ENCODE measurements at regions not wholly inside any gene's neighbourhood (a gene's known extent, or its start where the extent isn't known, plus 50 kb on each side); places are given as distances from the start of the nearest gene placed in this dataset.
"Not testable (repeated sequence)": the region's sequence is repeated elsewhere in the genome, so short reads cannot be mapped to it uniquely, and the experiment has no call there.

- no peaks in the 10 kb centered on the region for H3K27me3 ChIP-seq (ENCODE audit: control insufficient read depth in 2 of 2, insufficient read depth in 2 of 2, low read length in 2 of 2)
- no peak overlapping the region for H3K9ac ChIP-seq (ENCODE audit: low read depth in 1 of 2, low read length in 2 of 2)
- H3K27ac ChIP-seq (ENCODE audit: low read depth in 2 of 2, low read length in 2 of 2), result no peak overlapping the region
- no peaks in the 10 kb centered on the region for H3K4me1 ChIP-seq (ENCODE audit: control insufficient read depth in 2 of 2, insufficient read depth in 2 of 2, low read length in 2 of 2)
- no peak overlapping the region for H3K4me3 ChIP-seq (ENCODE audit: low read length in 2 of 2)
- H3K9me3 ChIP-seq (ENCODE audit: control insufficient read depth in 2 of 2, low read length in 2 of 2), result no peaks in the 10 kb centered on the region
- no peaks in the 10 kb centered on the region for H3K36me3 ChIP-seq (ENCODE audit: control insufficient read depth in 2 of 2, insufficient read depth in 2 of 2, low read length in 2 of 2)
These were observed 116.5 kb downstream of the MRPL39 start for GRCh38 chr21:25490742-25491141.

- Histone ChIP-seq H3K9me3 (ENCODE audit: control insufficient read depth in 2 of 2, low read length in 2 of 2) (no peaks in the 10 kb centered on the region), H3K4me3 (ENCODE audit: low read length in 2 of 2) (no peak overlapping the region), H3K27me3 (ENCODE audit: control insufficient read depth in 2 of 2, insufficient read depth in 2 of 2, low read length in 2 of 2) (no peaks in the 10 kb centered on the region)
These were observed 117.6 kb downstream of the MRPL39 start for GRCh38 chr21:25489673-25490072.

GRCh38 chr21:25487046-25487594 lies 120.2 kb downstream of the MRPL39 start:
- H3K27me3 ChIP-seq (ENCODE audit: control insufficient read depth in 2 of 2, insufficient read depth in 2 of 2, low read length in 2 of 2), result no peaks in the 10 kb centered on the region
- H3K27ac ChIP-seq (ENCODE audit: low read depth in 2 of 2, low read length in 2 of 2), result no peak overlapping the region
- H3K36me3 ChIP-seq (ENCODE audit: control insufficient read depth in 2 of 2, insufficient read depth in 2 of 2, low read length in 2 of 2), result no peaks in the 10 kb centered on the region
- no peaks in the 10 kb centered on the region for H3K9me3 ChIP-seq (ENCODE audit: control insufficient read depth in 2 of 2, low read length in 2 of 2)
- H3K4me1 ChIP-seq (ENCODE audit: control insufficient read depth in 2 of 2, insufficient read depth in 2 of 2, low read length in 2 of 2), result no peaks in the 10 kb centered on the region
- H3K9ac ChIP-seq (ENCODE audit: low read depth in 1 of 2, low read length in 2 of 2), result no peak overlapping the region
- H3K4me3 ChIP-seq (ENCODE audit: low read length in 2 of 2), result no peak overlapping the region

More at GRCh38 chr21:25489673-25490072, 117.6 kb downstream of the MRPL39 start:
- Histone ChIP-seq H3K27ac (ENCODE audit: low read depth in 2 of 2, low read length in 2 of 2) (no peak overlapping the region), H3K36me3 (ENCODE audit: control insufficient read depth in 2 of 2, insufficient read depth in 2 of 2, low read length in 2 of 2) (no peaks in the 10 kb centered on the region), H3K4me1 (ENCODE audit: control insufficient read depth in 2 of 2, insufficient read depth in 2 of 2, low read length in 2 of 2) (no peaks in the 10 kb centered on the region), H3K9ac (ENCODE audit: low read depth in 1 of 2, low read length in 2 of 2) (no peak overlapping the region)

- Histone ChIP-seq H3K9ac (ENCODE audit: low read depth in 1 of 2, low read length in 2 of 2) (no peak overlapping the region), H3K4me3 (ENCODE audit: low read length in 2 of 2) (no peak overlapping the region), H3K27ac (ENCODE audit: low read depth in 2 of 2, low read length in 2 of 2) (no peak overlapping the region), H3K27me3 (ENCODE audit: control insufficient read depth in 2 of 2, insufficient read depth in 2 of 2, low read length in 2 of 2) (no peaks in the 10 kb centered on the region), H3K4me1 (ENCODE audit: control insufficient read depth in 2 of 2, insufficient read depth in 2 of 2, low read length in 2 of 2) (no peaks in the 10 kb centered on the region), H3K36me3 (ENCODE audit: control insufficient read depth in 2 of 2, insufficient read depth in 2 of 2, low read length in 2 of 2) (no peaks in the 10 kb centered on the region), H3K9me3 (ENCODE audit: control insufficient read depth in 2 of 2, low read length in 2 of 2) (peaks cover 0 to 4% of the 10 kb centered on the region in 2 donors)
These were observed 121.4 kb downstream of the MRPL39 start for GRCh38 chr21:25485914-25486313.

GRCh38 chr21:25467896-25468295 lies 139.4 kb downstream of the MRPL39 start:
- H3K4me1 ChIP-seq (ENCODE audit: control insufficient read depth in 2 of 2, insufficient read depth in 2 of 2, low read length in 2 of 2), result no peaks in the 10 kb centered on the region
- no peaks in the 10 kb centered on the region for H3K27me3 ChIP-seq (ENCODE audit: control insufficient read depth in 2 of 2, insufficient read depth in 2 of 2, low read length in 2 of 2)
- no peaks in the 10 kb centered on the region for H3K9me3 ChIP-seq (ENCODE audit: control insufficient read depth in 2 of 2, low read length in 2 of 2)
- no peak overlapping the region for H3K27ac ChIP-seq (ENCODE audit: low read depth in 2 of 2, low read length in 2 of 2)
- no peak overlapping the region for H3K9ac ChIP-seq (ENCODE audit: low read depth in 1 of 2, low read length in 2 of 2)
- no peaks in the 10 kb centered on the region for H3K36me3 ChIP-seq (ENCODE audit: control insufficient read depth in 2 of 2, insufficient read depth in 2 of 2, low read length in 2 of 2)
- H3K4me3 ChIP-seq (ENCODE audit: low read length in 2 of 2), result no peak overlapping the region

- not testable (repeated sequence) for H3K4me1 ChIP-seq (ENCODE audit: control insufficient read depth in 2 of 2, insufficient read depth in 2 of 2, low read length in 2 of 2); H3K36me3 ChIP-seq (ENCODE audit: control insufficient read depth in 2 of 2, insufficient read depth in 2 of 2, low read length in 2 of 2); H3K9me3 ChIP-seq (ENCODE audit: control insufficient read depth in 2 of 2, low read length in 2 of 2); H3K9ac ChIP-seq (ENCODE audit: low read depth in 1 of 2, low read length in 2 of 2); H3K27ac ChIP-seq (ENCODE audit: low read depth in 2 of 2, low read length in 2 of 2); H3K4me3 ChIP-seq (ENCODE audit: low read length in 2 of 2); H3K27me3 ChIP-seq (ENCODE audit: control insufficient read depth in 2 of 2, insufficient read depth in 2 of 2, low read length in 2 of 2)
These were observed 140.2 kb downstream of the MRPL39 start for GRCh38 chr21:25467071-25467470.

- Histone ChIP-seq H3K4me3 (ENCODE audit: low read length in 2 of 2) (no peak overlapping the region), H3K27ac (ENCODE audit: low read depth in 2 of 2, low read length in 2 of 2) (no peak overlapping the region), H3K4me1 (ENCODE audit: control insufficient read depth in 2 of 2, insufficient read depth in 2 of 2, low read length in 2 of 2) (no peaks in the 10 kb centered on the region), H3K9me3 (ENCODE audit: control insufficient read depth in 2 of 2, low read length in 2 of 2) (no peaks in the 10 kb centered on the region), H3K9ac (ENCODE audit: low read depth in 1 of 2, low read length in 2 of 2) (no peak overlapping the region), H3K36me3 (ENCODE audit: control insufficient read depth in 2 of 2, insufficient read depth in 2 of 2, low read length in 2 of 2) (no peaks in the 10 kb centered on the region), H3K27me3 (ENCODE audit: control insufficient read depth in 2 of 2, insufficient read depth in 2 of 2, low read length in 2 of 2) (no peaks in the 10 kb centered on the region)
These were observed 140.8 kb downstream of the MRPL39 start for GRCh38 chr21:25466470-25466869.

GRCh38 chr21:25465263-25465662 lies 142.0 kb downstream of the MRPL39 start:
- Histone ChIP-seq H3K36me3 (ENCODE audit: control insufficient read depth in 2 of 2, insufficient read depth in 2 of 2, low read length in 2 of 2) (no peaks in the 10 kb centered on the region), H3K27me3 (ENCODE audit: control insufficient read depth in 2 of 2, insufficient read depth in 2 of 2, low read length in 2 of 2) (no peaks in the 10 kb centered on the region), H3K4me1 (ENCODE audit: control insufficient read depth in 2 of 2, insufficient read depth in 2 of 2, low read length in 2 of 2) (no peaks in the 10 kb centered on the region), H3K9me3 (ENCODE audit: control insufficient read depth in 2 of 2, low read length in 2 of 2) (no peaks in the 10 kb centered on the region), H3K9ac (ENCODE audit: low read depth in 1 of 2, low read length in 2 of 2) (no peak overlapping the region), H3K27ac (ENCODE audit: low read depth in 2 of 2, low read length in 2 of 2) (no peak overlapping the region), H3K4me3 (ENCODE audit: low read length in 2 of 2) (no peak overlapping the region)

- H3K27ac ChIP-seq (ENCODE audit: low read depth in 2 of 2, low read length in 2 of 2), result no peak overlapping the region
- H3K36me3 ChIP-seq (ENCODE audit: control insufficient read depth in 2 of 2, insufficient read depth in 2 of 2, low read length in 2 of 2), result no peaks in the 10 kb centered on the region
- H3K4me3 ChIP-seq (ENCODE audit: low read length in 2 of 2), result no peak overlapping the region
- H3K4me1 ChIP-seq (ENCODE audit: control insufficient read depth in 2 of 2, insufficient read depth in 2 of 2, low read length in 2 of 2), result no peaks in the 10 kb centered on the region
- H3K9ac ChIP-seq (ENCODE audit: low read depth in 1 of 2, low read length in 2 of 2), result no peak overlapping the region
- no peaks in the 10 kb centered on the region for H3K9me3 ChIP-seq (ENCODE audit: control insufficient read depth in 2 of 2, low read length in 2 of 2)
- no peaks in the 10 kb centered on the region for H3K27me3 ChIP-seq (ENCODE audit: control insufficient read depth in 2 of 2, insufficient read depth in 2 of 2, low read length in 2 of 2)
These were observed 143.0 kb downstream of the MRPL39 start for GRCh38 chr21:25464275-25464674.

- H3K4me3 ChIP-seq (ENCODE audit: low read length in 2 of 2), result no peak overlapping the region
- H3K27me3 ChIP-seq (ENCODE audit: control insufficient read depth in 2 of 2, insufficient read depth in 2 of 2, low read length in 2 of 2), result no peaks in the 10 kb centered on the region
- no peak overlapping the region for H3K9ac ChIP-seq (ENCODE audit: low read depth in 1 of 2, low read length in 2 of 2)
- peak overlapping the region in 1 of 2 donors; percentile 39 for H3K27ac ChIP-seq (ENCODE audit: low read depth in 2 of 2, low read length in 2 of 2)
- H3K4me1 ChIP-seq (ENCODE audit: control insufficient read depth in 2 of 2, insufficient read depth in 2 of 2, low read length in 2 of 2), result no peaks in the 10 kb centered on the region
- no peaks in the 10 kb centered on the region for H3K9me3 ChIP-seq (ENCODE audit: control insufficient read depth in 2 of 2, low read length in 2 of 2)
- no peaks in the 10 kb centered on the region for H3K36me3 ChIP-seq (ENCODE audit: control insufficient read depth in 2 of 2, insufficient read depth in 2 of 2, low read length in 2 of 2)
These were observed 144.7 kb downstream of the MRPL39 start for GRCh38 chr21:25462517-25462971.

GRCh38 chr21:25461725-25462124 lies 145.6 kb downstream of the MRPL39 start:
- H3K36me3 ChIP-seq (ENCODE audit: control insufficient read depth in 2 of 2, insufficient read depth in 2 of 2, low read length in 2 of 2), result no peaks in the 10 kb centered on the region
- no peaks in the 10 kb centered on the region for H3K27me3 ChIP-seq (ENCODE audit: control insufficient read depth in 2 of 2, insufficient read depth in 2 of 2, low read length in 2 of 2)
- no peaks in the 10 kb centered on the region for H3K4me1 ChIP-seq (ENCODE audit: control insufficient read depth in 2 of 2, insufficient read depth in 2 of 2, low read length in 2 of 2)
- H3K27ac ChIP-seq (ENCODE audit: low read depth in 2 of 2, low read length in 2 of 2), result no peak overlapping the region
- no peaks in the 10 kb centered on the region for H3K9me3 ChIP-seq (ENCODE audit: control insufficient read depth in 2 of 2, low read length in 2 of 2)
- H3K4me3 ChIP-seq (ENCODE audit: low read length in 2 of 2), result no peak overlapping the region
- H3K9ac ChIP-seq (ENCODE audit: low read depth in 1 of 2, low read length in 2 of 2), result no peak overlapping the region
